Osteoblast (primary cell): ENCODE measurements at regions not wholly inside any gene's neighbourhood (a gene's known extent, or its start where the extent isn't known, plus 50 kb on each side); places are given as distances from the start of the nearest gene placed in this dataset.
"Not testable (repeated sequence)": the region's sequence is repeated elsewhere in the genome, so short reads cannot be mapped to it uniquely, and the experiment has no call there.

Experiments
- DNase-seq: peaks from one replicate; pipeline ENCODE4 v3.0.0; 2011; ENCODE audit warnings: low spot score, mixed read lengths; ENCODE audit not compliant: insufficient read length; ENCODE audit errors: missing footprints
- H2AFZ ChIP-seq: 2 replicates; pipeline ENCODE4 v1.6.0; 2011; ENCODE audit warnings: mild to moderate bottlenecking, low read length
- H3K27ac ChIP-seq: 2 replicates; pipeline ENCODE4 v1.5.1; 2011; ENCODE audit warnings: mild to moderate bottlenecking, low read depth, low read length, moderate library complexity
- H3K27me3 ChIP-seq: 2 replicates; pipeline ENCODE4 v1.6.0; 2012; ENCODE audit warnings: mild to moderate bottlenecking, control low read depth, inconsistent platforms, low read length, moderate library complexity; ENCODE audit not compliant: insufficient read depth
- H3K36me3 ChIP-seq: 2 replicates; pipeline ENCODE4 v1.5.1; 2011; ENCODE audit warnings: mild to moderate bottlenecking, low read length, control low read depth, moderate library complexity; ENCODE audit not compliant: insufficient read depth
- H3K4me1 ChIP-seq: 2 replicates; pipeline ENCODE4 v1.5.1; 2011; ENCODE audit warnings: mild to moderate bottlenecking, low read length, control low read depth, moderate library complexity; ENCODE audit not compliant: insufficient read depth
- H3K4me2 ChIP-seq: 2 replicates; pipeline ENCODE4 v1.6.0; 2011; ENCODE audit warnings: mild to moderate bottlenecking, low read length; ENCODE audit not compliant: insufficient read depth
- H3K4me3 ChIP-seq: fragments of 200-600 bp; sonication (generic); 3 replicates; pipeline ENCODE4 v1.5.1; 2012; ENCODE audit warnings: mild to moderate bottlenecking, low read length, inconsistent platforms; ENCODE audit not compliant: insufficient read depth
- H3K79me2 ChIP-seq: 2 replicates; pipeline ENCODE4 v1.6.0; 2012; ENCODE audit warnings: mild to moderate bottlenecking, low read length, control low read depth, inconsistent platforms; ENCODE audit not compliant: insufficient read depth
- H3K9me3 ChIP-seq: 2 replicates; pipeline ENCODE4 v1.5.1; 2011; ENCODE audit warnings: low read depth, low read length, control low read depth
- H4K20me1 ChIP-seq: 2 replicates; pipeline ENCODE4 v1.6.0; 2012; ENCODE audit warnings: mild to moderate bottlenecking, low read length, control low read depth; ENCODE audit not compliant: insufficient read depth
- CTCF ChIP-seq: IDR thresholded peaks from 2 replicates; pipeline ENCODE4 v1.5.1; 2011; ENCODE audit warnings: mild to moderate bottlenecking, low read depth, low read length, moderate library complexity; ENCODE audit errors: extremely low read depth

- Histone ChIP-seq H3K4me1 (no peaks in the 10 kb centered on the region), H3K9me3 (no peaks in the 10 kb centered on the region), H3K36me3 (no peaks in the 10 kb centered on the region), H4K20me1 (no peaks in the 10 kb centered on the region), H3K4me3 (no peak overlapping the region), H3K27me3 (no peaks in the 10 kb centered on the region), H3K27ac (no peak overlapping the region), H2AFZ (no peak overlapping the region), H3K4me2 (no peak overlapping the region), H3K79me2 (no peaks in the 10 kb centered on the region)
- no peak for TF ChIP-seq CTCF
- DNase-seq = no peak
These were observed 150.6 kb upstream of the PLD5 start for GRCh38 chr1:242674951-242675645.

GRCh38 chr1:242673652-242674051 is 149.2 kb upstream of the PLD5 start:
- no peaks in the 10 kb centered on the region for H3K36me3 ChIP-seq
- no peak overlapping the region for H2AFZ ChIP-seq
- H3K79me2 ChIP-seq = no peaks in the 10 kb centered on the region
- no peaks in the 10 kb centered on the region for H3K27me3 ChIP-seq
- H3K4me2 ChIP-seq = no peak overlapping the region
- no peak for TF ChIP-seq CTCF
- H3K4me3 ChIP-seq = no peak overlapping the region
- no peak for DNase-seq
- H3K27ac ChIP-seq = no peak overlapping the region
- no peaks in the 10 kb centered on the region for H3K4me1 ChIP-seq
- no peaks in the 10 kb centered on the region for H3K9me3 ChIP-seq
- no peaks in the 10 kb centered on the region for H4K20me1 ChIP-seq

GRCh38 chr1:242673165-242673564 is 148.7 kb upstream of the PLD5 start:
- not testable (repeated sequence) for H3K36me3 ChIP-seq

GRCh38 chr1:242670019-242670418 is 145.5 kb upstream of the PLD5 start:
- Histone ChIP-seq H3K79me2 (no peaks in the 10 kb centered on the region), H4K20me1 (no peaks in the 10 kb centered on the region), H3K4me1 (no peaks in the 10 kb centered on the region), H2AFZ (no peak overlapping the region), H3K9me3 (no peaks in the 10 kb centered on the region), H3K4me3 (no peak overlapping the region), H3K4me2 (no peak overlapping the region), H3K27me3 (no peaks in the 10 kb centered on the region), H3K36me3 (no peaks in the 10 kb centered on the region), H3K27ac (no peak overlapping the region)
- DNase-seq = no peak
- no peak for TF ChIP-seq CTCF

More at GRCh38 chr1:242673165-242673564, 148.7 kb upstream of the PLD5 start:
- not testable (repeated sequence) for H3K27me3 ChIP-seq, DNase-seq, H4K20me1 ChIP-seq, H3K4me2 ChIP-seq, H3K4me3 ChIP-seq, H3K79me2 ChIP-seq, H3K4me1 ChIP-seq, H3K9me3 ChIP-seq, H3K27ac ChIP-seq, H2AFZ ChIP-seq
